ENCODE measurements at regions not wholly inside any gene's neighbourhood (a gene's known extent, or its start where the extent isn't known, plus 50 kb on each side); places are given as distances from the start of the nearest gene placed in this dataset.

- Histone ChIP-seq H3K4me1 (ENCODE audit: control insufficient read depth in 1 of 2, extremely low read depth in 1 of 2, insufficient read depth in 2 of 2, low read length in 2 of 2) (no peaks in the 10 kb centered on the region), H3K36me3 (ENCODE audit: control insufficient read depth in 2 of 2, extremely low read depth in 1 of 2, insufficient read depth in 1 of 2, low read length in 1 of 2) (no peaks in the 10 kb centered on the region), H3K4me3 (ENCODE audit: control insufficient read depth in 1 of 2, extremely low read depth in 1 of 2, low read length in 1 of 2) (no peak overlapping the region), H3K27me3 (replicated peaks in 1 of 2; ENCODE audit: control insufficient read depth in 2 of 2, extremely low read depth in 1 of 2, insufficient read depth in 2 of 2, low read length in 1 of 2) (no peaks in the 10 kb centered on the region), H3K27ac (ENCODE audit: low read length) (no peak overlapping the region), H3K9me3 (no peaks in the 10 kb centered on the region)
- H3K27me3 Mint-ChIP-seq: no peaks in the 10 kb centered on the region
- H3K4me1 Mint-ChIP-seq: no peaks in the 10 kb centered on the region
- no peak for DNase-seq
- CTCF ChIA-PET: no interaction called here
- ATAC-seq (replicated peaks in 1 of 4): no peak
- no CpG with 5 or more reads among the region's 4 CpGs for WGBS (ENCODE audit: insufficient coverage)
- H3K36me3 Mint-ChIP-seq: no peaks in the 10 kb centered on the region
- H3K27ac Mint-ChIP-seq: no peak overlapping the region
- H3K4me3 Mint-ChIP-seq: no peak overlapping the region
- peaks cover 6 to 13% (median 10%) of the 10 kb centered on the region in 3 donors for H3K9me3 Mint-ChIP-seq
- POLR2A ChIA-PET: no interaction called here
Measured at GRCh38 chr1:191152776-191153175, 675.1 kb upstream of the BRINP3 start.

DNA sequence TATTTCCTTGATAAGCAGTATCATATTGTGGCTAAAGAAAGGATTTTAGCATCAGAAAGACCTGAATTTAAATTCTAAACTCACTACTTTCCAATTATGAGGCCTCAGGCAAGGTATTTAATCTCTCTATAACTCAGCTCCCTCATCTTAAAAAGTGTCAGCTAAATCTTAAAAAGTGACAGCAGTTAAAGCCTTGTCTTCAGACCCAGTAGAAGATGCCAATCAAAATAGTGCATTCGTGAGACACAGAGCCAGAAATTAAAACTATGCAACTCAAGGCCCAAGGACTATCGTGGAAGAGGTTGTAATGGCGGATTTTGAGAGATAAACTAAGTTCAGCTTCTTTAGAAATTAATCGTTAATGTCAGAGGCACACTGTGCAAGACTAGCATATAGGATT, 677.5 kb upstream of the BRINP3 start:
- Histone ChIP-seq H3K27me3 (replicated peaks in 1 of 2; ENCODE audit: control insufficient read depth in 2 of 2, extremely low read depth in 1 of 2, insufficient read depth in 2 of 2, low read length in 1 of 2) (no peaks in the 10 kb centered on the region), H3K4me1 (ENCODE audit: control insufficient read depth in 1 of 2, extremely low read depth in 1 of 2, insufficient read depth in 2 of 2, low read length in 2 of 2) (no peaks in the 10 kb centered on the region), H3K9me3 (no peaks in the 10 kb centered on the region), H3K4me3 (ENCODE audit: control insufficient read depth in 1 of 2, extremely low read depth in 1 of 2, low read length in 1 of 2) (no peak overlapping the region), H3K36me3 (ENCODE audit: control insufficient read depth in 2 of 2, extremely low read depth in 1 of 2, insufficient read depth in 1 of 2, low read length in 1 of 2) (no peaks in the 10 kb centered on the region), H3K27ac (ENCODE audit: low read length) (no peak overlapping the region)
- Mint-ChIP-seq H3K4me3 (no peak overlapping the region), H3K4me1 (no peaks in the 10 kb centered on the region), H3K27ac (no peak overlapping the region), H3K9me3 (peaks cover 9 to 15% (median 9%) of the 10 kb centered on the region in 3 donors), H3K36me3 (no peaks in the 10 kb centered on the region), H3K27me3 (no peaks in the 10 kb centered on the region)
- POLR2A ChIA-PET: no interaction called here
- DNase-seq: no peak
- CTCF ChIA-PET: no interaction called here
- WGBS (ENCODE audit: insufficient coverage): 58% methylated on average over 3 of the region's 4 CpGs
- ATAC-seq (replicated peaks in 1 of 4): no peak

DNA sequence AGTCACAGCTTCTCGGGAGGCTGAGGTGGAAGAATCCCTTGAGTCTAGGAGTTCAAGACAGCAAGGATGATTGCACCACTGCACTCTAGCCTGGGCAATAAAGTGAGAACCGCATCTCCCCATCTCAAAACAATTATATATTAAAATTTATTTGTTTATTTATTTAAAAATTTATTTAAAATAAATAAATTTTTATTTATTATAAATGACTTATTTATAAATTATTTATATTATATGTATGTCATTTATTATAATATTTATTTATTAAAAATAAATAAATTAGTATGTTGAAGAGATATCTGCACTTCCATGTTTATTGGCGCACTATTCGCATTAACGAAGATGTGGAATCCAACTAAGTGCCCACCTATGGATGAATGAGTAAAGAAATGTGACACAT, 683.2 kb upstream of the BRINP3 start:
- Mint-ChIP-seq H3K27ac (no peak overlapping the region), H3K27me3 (no peaks in the 10 kb centered on the region), H3K4me3 (no peak overlapping the region), H3K9me3 (peaks cover 7 to 17% (median 14%) of the 10 kb centered on the region in 3 donors), H3K36me3 (no peaks in the 10 kb centered on the region), H3K4me1 (no peaks in the 10 kb centered on the region)
- Histone ChIP-seq H3K4me1 (ENCODE audit: control insufficient read depth in 1 of 2, extremely low read depth in 1 of 2, insufficient read depth in 2 of 2, low read length in 2 of 2) (no peaks in the 10 kb centered on the region), H3K4me3 (ENCODE audit: control insufficient read depth in 1 of 2, extremely low read depth in 1 of 2, low read length in 1 of 2) (no peak overlapping the region), H3K27ac (ENCODE audit: low read length) (no peak overlapping the region), H3K9me3 (no peaks in the 10 kb centered on the region), H3K36me3 (ENCODE audit: control insufficient read depth in 2 of 2, extremely low read depth in 1 of 2, insufficient read depth in 1 of 2, low read length in 1 of 2) (no peaks in the 10 kb centered on the region), H3K27me3 (replicated peaks in 1 of 2; ENCODE audit: control insufficient read depth in 2 of 2, extremely low read depth in 1 of 2, insufficient read depth in 2 of 2, low read length in 1 of 2) (no peaks in the 10 kb centered on the region)
- ChIA-PET CTCF (no interaction called here), POLR2A (no interaction called here)
- WGBS (ENCODE audit: insufficient coverage): no CpG with 5 or more reads among the region's 5 CpGs
- DNase-seq (no peak), ATAC-seq (replicated peaks in 1 of 4) (no peak)

- no peaks in the 10 kb centered on the region for H3K27me3 Mint-ChIP-seq
- CTCF ChIA-PET: no interaction called here
Measured at GRCh38 chr1:191162762-191163161, 685.1 kb upstream of the BRINP3 start.

GRCh38 chr1:191163621-191164020, 686.0 kb upstream of the BRINP3 start:
- Mint-ChIP-seq H3K36me3 (no peaks in the 10 kb centered on the region), H3K27me3 (no peaks in the 10 kb centered on the region), H3K27ac (no peak overlapping the region), H3K4me1 (no peaks in the 10 kb centered on the region), H3K9me3 (peaks cover 4 to 14% (median 13%) of the 10 kb centered on the region in 3 donors), H3K4me3 (no peak overlapping the region)
- POLR2A ChIA-PET: interaction anchor here in 1 of 2 donors (0.5 kb wide), 1 partner anchor 25 kb away, joined by 7 read pairs; no protein-coding TSS in a partner anchor
- CTCF ChIA-PET: no interaction called here
- H3K4me3 ChIP-seq (ENCODE audit: control insufficient read depth in 1 of 2, extremely low read depth in 1 of 2, low read length in 1 of 2): no peak overlapping the region
- H3K4me1 ChIP-seq (ENCODE audit: control insufficient read depth in 1 of 2, extremely low read depth in 1 of 2, insufficient read depth in 2 of 2, low read length in 2 of 2): no peaks in the 10 kb centered on the region
- no peak overlapping the region for H3K27ac ChIP-seq (ENCODE audit: low read length)
- no peaks in the 10 kb centered on the region for H3K36me3 ChIP-seq (ENCODE audit: control insufficient read depth in 2 of 2, extremely low read depth in 1 of 2, insufficient read depth in 1 of 2, low read length in 1 of 2)
- ATAC-seq (replicated peaks in 1 of 4) (no peak), DNase-seq (no peak)
- H3K27me3 ChIP-seq (replicated peaks in 1 of 2; ENCODE audit: control insufficient read depth in 2 of 2, extremely low read depth in 1 of 2, insufficient read depth in 2 of 2, low read length in 1 of 2): no peaks in the 10 kb centered on the region
- no peaks in the 10 kb centered on the region for H3K9me3 ChIP-seq

More at GRCh38 chr1:191162762-191163161, 685.1 kb upstream of the BRINP3 start:
- no peaks in the 10 kb centered on the region for H3K36me3 Mint-ChIP-seq
- Histone ChIP-seq H3K9me3 (no peaks in the 10 kb centered on the region), H3K4me1 (ENCODE audit: control insufficient read depth in 1 of 2, extremely low read depth in 1 of 2, insufficient read depth in 2 of 2, low read length in 2 of 2) (no peaks in the 10 kb centered on the region), H3K4me3 (ENCODE audit: control insufficient read depth in 1 of 2, extremely low read depth in 1 of 2, low read length in 1 of 2) (no peak overlapping the region), H3K27me3 (replicated peaks in 1 of 2; ENCODE audit: control insufficient read depth in 2 of 2, extremely low read depth in 1 of 2, insufficient read depth in 2 of 2, low read length in 1 of 2) (no peaks in the 10 kb centered on the region), H3K36me3 (ENCODE audit: control insufficient read depth in 2 of 2, extremely low read depth in 1 of 2, insufficient read depth in 1 of 2, low read length in 1 of 2) (no peaks in the 10 kb centered on the region), H3K27ac (ENCODE audit: low read length) (no peak overlapping the region)
- POLR2A ChIA-PET: interaction anchor here in 1 of 2 donors (0.5 kb wide), 1 partner anchor 26 kb away, joined by 7 read pairs; no protein-coding TSS in a partner anchor
- H3K9me3 Mint-ChIP-seq: peaks cover 4 to 14% (median 13%) of the 10 kb centered on the region in 3 donors
- no peak overlapping the region for H3K27ac Mint-ChIP-seq
- no CpG with 5 or more reads among the region's 2 CpGs for WGBS (ENCODE audit: insufficient coverage)
- no peak overlapping the region for H3K4me3 Mint-ChIP-seq
- ATAC-seq (replicated peaks in 1 of 4) (no peak), DNase-seq (no peak)
- no peaks in the 10 kb centered on the region for H3K4me1 Mint-ChIP-seq

DNA sequence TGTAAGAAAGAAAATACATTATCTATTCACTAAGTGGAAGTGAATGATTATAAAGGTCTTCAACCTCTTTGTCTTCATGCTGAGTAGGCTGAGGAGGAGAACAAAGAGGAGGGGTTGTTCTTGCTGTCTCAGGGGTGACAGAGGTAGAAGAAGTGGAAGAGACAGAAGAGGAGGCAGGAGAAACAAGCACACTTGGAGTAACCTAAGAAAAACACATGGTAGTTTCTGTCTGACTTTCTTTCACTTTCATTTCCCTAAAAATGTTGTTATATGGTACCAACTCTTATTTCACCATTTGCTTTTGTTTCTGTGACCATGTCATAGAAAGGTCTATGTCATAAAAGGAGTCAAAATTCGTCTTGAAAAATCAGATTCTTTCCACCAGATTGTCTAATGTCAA, 696.6 kb upstream of the BRINP3 start:
- no peaks in the 10 kb centered on the region for H3K27me3 Mint-ChIP-seq
- ATAC-seq (replicated peaks in 1 of 4): no peak
- Histone ChIP-seq H3K4me1 (ENCODE audit: control insufficient read depth in 1 of 2, extremely low read depth in 1 of 2, insufficient read depth in 2 of 2, low read length in 2 of 2) (no peaks in the 10 kb centered on the region), H3K4me3 (ENCODE audit: control insufficient read depth in 1 of 2, extremely low read depth in 1 of 2, low read length in 1 of 2) (no peak overlapping the region), H3K36me3 (ENCODE audit: control insufficient read depth in 2 of 2, extremely low read depth in 1 of 2, insufficient read depth in 1 of 2, low read length in 1 of 2) (no peaks in the 10 kb centered on the region), H3K27me3 (replicated peaks in 1 of 2; ENCODE audit: control insufficient read depth in 2 of 2, extremely low read depth in 1 of 2, insufficient read depth in 2 of 2, low read length in 1 of 2) (no peaks in the 10 kb centered on the region), H3K27ac (ENCODE audit: low read length) (no peak overlapping the region), H3K9me3 (no peaks in the 10 kb centered on the region)
- CTCF ChIA-PET: no interaction called here
- H3K4me1 Mint-ChIP-seq: no peaks in the 10 kb centered on the region
- no peak overlapping the region for H3K27ac Mint-ChIP-seq
- H3K4me3 Mint-ChIP-seq: no peak overlapping the region
- POLR2A ChIA-PET: no interaction called here
- no peak for DNase-seq
- H3K36me3 Mint-ChIP-seq: no peaks in the 10 kb centered on the region
- WGBS (ENCODE audit: insufficient coverage): no CpG with 5 or more reads among the region's 1 CpG
- H3K9me3 Mint-ChIP-seq: peaks cover 9 to 16% (median 15%) of the 10 kb centered on the region in 3 donors

GRCh38 chr1:191176131-191176530, 698.5 kb upstream of the BRINP3 start:
- ChIA-PET CTCF (no interaction called here), POLR2A (no interaction called here)
- Mint-ChIP-seq H3K9me3 (peaks cover 12 to 16% (median 15%) of the 10 kb centered on the region in 3 donors), H3K27me3 (no peaks in the 10 kb centered on the region), H3K36me3 (no peaks in the 10 kb centered on the region), H3K4me1 (no peaks in the 10 kb centered on the region), H3K27ac (no peak overlapping the region), H3K4me3 (no peak overlapping the region)
- Histone ChIP-seq H3K4me1 (ENCODE audit: control insufficient read depth in 1 of 2, extremely low read depth in 1 of 2, insufficient read depth in 2 of 2, low read length in 2 of 2) (no peaks in the 10 kb centered on the region), H3K27me3 (replicated peaks in 1 of 2; ENCODE audit: control insufficient read depth in 2 of 2, extremely low read depth in 1 of 2, insufficient read depth in 2 of 2, low read length in 1 of 2) (no peaks in the 10 kb centered on the region), H3K9me3 (no peaks in the 10 kb centered on the region), H3K27ac (ENCODE audit: low read length) (no peak overlapping the region), H3K36me3 (ENCODE audit: control insufficient read depth in 2 of 2, extremely low read depth in 1 of 2, insufficient read depth in 1 of 2, low read length in 1 of 2) (no peaks in the 10 kb centered on the region), H3K4me3 (ENCODE audit: control insufficient read depth in 1 of 2, extremely low read depth in 1 of 2, low read length in 1 of 2) (no peak overlapping the region)
- DNase-seq (no peak), ATAC-seq (replicated peaks in 1 of 4) (no peak)
- no CpG with 5 or more reads among the region's 1 CpG for WGBS (ENCODE audit: insufficient coverage)

All from T-cell (primary cell).